ENCODE measurements at regions not wholly inside any gene's neighbourhood (a gene's known extent, or its start where the extent isn't known, plus 50 kb on each side); places are given as distances from the start of the nearest gene placed in this dataset.

DNA sequence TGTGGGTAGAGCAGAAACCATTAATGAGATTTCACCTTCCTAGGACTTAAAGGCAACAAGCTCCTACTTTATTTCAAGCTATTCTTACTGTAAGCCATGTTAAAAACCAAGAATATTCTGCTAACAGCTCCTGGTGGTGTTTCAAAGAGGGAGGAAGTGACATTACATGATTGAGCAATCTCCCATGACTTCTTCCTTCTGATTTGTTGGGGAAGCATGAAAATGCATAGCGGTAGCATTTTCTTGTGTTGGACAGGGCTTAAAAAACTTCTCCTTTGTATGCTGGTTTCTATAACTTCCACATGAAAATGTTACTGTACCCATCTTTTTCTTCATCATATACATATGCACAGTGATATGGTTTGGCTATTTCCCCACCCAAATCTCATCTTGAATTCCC is 297.0 kb upstream of the SNX7 start:
- DNase-seq (ENCODE audit: low spot score) = no peak
- TF ChIP-seq, protein P1, sequence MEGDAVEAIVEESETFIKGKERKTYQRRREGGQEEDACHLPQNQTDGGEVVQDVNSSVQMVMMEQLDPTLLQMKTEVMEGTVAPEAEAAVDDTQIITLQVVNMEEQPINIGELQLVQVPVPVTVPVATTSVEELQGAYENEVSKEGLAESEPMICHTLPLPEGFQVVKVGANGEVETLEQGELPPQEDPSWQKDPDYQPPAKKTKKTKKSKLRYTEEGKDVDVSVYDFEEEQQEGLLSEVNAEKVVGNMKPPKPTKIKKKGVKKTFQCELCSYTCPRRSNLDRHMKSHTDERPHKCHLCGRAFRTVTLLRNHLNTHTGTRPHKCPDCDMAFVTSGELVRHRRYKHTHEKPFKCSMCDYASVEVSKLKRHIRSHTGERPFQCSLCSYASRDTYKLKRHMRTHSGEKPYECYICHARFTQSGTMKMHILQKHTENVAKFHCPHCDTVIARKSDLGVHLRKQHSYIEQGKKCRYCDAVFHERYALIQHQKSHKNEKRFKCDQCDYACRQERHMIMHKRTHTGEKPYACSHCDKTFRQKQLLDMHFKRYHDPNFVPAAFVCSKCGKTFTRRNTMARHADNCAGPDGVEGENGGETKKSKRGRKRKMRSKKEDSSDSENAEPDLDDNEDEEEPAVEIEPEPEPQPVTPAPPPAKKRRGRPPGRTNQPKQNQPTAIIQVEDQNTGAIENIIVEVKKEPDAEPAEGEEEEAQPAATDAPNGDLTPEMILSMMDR (IDR thresholded peaks at IDR 0.05; ENCODE audit: borderline replicate concordance, control extremely low read depth, extremely low read depth, insufficient read depth, missing control alignments) = no peak
- in situ Hi-C loops (cut with MboI; ENCODE audit: low sequenced_read_pairs, unreplicated experiment) = no loop called here

DNA sequence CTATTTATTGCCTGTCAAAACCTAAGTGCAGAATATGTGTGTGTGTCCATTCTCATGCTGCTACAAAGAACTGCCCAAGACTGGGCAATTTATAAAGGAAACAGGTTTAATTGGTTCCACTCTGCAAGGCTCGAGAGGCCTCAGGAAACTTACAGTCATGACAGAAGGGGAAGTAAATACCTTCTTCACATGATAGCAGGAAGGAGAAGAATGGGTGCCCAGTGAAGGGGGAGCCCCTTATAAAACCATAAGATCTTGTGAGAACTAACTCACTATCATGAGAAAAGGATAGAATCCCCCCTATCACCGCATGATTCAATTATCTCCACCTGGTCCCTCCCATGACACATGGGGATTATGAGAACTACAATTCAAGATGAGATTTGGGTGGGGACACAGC is 300.7 kb upstream of the SNX7 start:
- in situ Hi-C loops (cut with MboI; ENCODE audit: low sequenced_read_pairs, unreplicated experiment) = no loop called here
- no peak for DNase-seq (ENCODE audit: low spot score)
- TF ChIP-seq, protein P1 (IDR thresholded peaks at IDR 0.05; ENCODE audit: borderline replicate concordance, control extremely low read depth, extremely low read depth, insufficient read depth, missing control alignments) = no peak

DNA sequence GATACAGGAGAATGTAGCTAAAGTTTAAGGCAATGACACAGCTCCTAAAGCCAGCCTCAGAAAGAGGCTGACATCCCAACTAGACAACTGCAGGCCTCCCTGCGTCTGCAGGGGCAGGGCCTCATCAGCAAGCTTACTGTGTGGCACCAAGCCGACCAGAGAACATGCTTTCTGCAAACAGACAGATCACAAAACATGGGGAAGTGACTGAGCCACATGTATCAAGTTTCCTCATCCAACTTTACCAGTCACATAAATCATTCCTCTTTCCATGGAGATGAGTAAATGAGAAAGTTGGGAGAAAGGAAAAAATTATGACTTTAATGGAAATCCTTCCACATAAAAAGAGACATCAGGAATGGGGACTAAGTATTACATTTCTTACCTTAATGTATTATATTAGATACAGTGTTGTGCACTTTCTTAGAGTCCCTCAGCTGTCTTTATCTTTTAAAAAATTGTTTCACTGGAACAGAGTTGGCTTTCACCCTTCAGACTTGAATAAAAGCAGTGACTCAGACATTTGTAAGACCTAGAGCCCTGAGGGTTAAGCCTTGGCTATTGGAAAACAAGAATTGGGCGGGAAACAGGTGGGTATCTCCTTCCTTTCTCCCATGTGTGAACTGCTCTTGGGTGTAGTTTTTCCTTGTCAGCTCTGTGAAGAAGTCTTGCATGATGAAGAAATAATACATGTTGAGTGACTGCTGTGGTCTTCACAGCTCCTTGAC is 305.7 kb upstream of the SNX7 start:
- TF ChIP-seq, protein P1 (IDR thresholded peaks at IDR 0.05; ENCODE audit: borderline replicate concordance, control extremely low read depth, extremely low read depth, insufficient read depth, missing control alignments) = no peak
- in situ Hi-C loops (cut with MboI; ENCODE audit: low sequenced_read_pairs, unreplicated experiment) = no loop called here
- no peak for DNase-seq (ENCODE audit: low spot score)

DNA sequence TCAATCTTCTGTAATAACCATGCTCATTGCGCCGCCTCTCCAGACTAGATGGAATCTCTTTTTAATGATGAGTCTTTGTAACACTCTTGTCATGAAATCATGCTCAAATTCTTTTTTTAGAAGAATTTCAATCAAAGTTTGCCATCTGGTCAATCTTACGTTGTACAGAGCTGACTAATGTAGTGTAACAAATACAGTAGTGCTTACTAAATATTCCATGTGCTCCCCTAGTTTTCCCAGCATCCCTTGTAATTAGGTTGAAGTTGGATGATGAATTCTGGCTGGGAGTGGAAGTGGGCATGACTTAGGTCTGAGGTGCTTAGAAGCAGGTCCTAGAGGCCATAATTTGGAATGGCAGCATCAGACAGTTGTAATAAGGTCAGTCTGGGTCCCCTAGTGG is 309.1 kb upstream of the SNX7 start:
- in situ Hi-C loops (cut with MboI; ENCODE audit: low sequenced_read_pairs, unreplicated experiment) = no loop called here

DNA sequence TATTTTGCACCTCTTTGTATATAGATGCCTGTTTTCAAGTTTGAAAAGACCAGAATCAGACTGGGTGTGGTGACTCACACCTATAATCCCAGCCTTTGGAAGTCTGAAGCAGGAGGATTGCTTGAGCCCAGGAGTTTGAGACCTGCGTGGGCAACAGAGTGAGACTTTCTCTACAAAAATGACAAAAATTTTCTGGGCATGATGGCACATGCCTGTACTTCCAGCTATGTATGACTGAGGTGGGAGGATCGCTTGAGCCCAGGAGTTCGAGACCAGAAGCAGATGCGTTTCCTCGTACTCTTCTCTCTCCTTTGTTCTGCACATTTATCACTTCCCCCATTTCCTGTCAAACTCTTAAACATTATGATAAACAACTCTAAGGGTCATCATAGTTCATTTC is 310.0 kb upstream of the SNX7 start:
- no peak for DNase-seq (ENCODE audit: low spot score)
- in situ Hi-C loops (cut with MboI; ENCODE audit: low sequenced_read_pairs, unreplicated experiment) = no loop called here
- TF ChIP-seq, protein P1 (IDR thresholded peaks at IDR 0.05; ENCODE audit: borderline replicate concordance, control extremely low read depth, extremely low read depth, insufficient read depth, missing control alignments) = no peak

More for the DNA sequence above, 309.1 kb upstream of the SNX7 start:
- DNase-seq (ENCODE audit: low spot score) = no peak
- TF ChIP-seq, protein P1 (IDR thresholded peaks at IDR 0.05; ENCODE audit: borderline replicate concordance, control extremely low read depth, extremely low read depth, insufficient read depth, missing control alignments) = no peak

DNA sequence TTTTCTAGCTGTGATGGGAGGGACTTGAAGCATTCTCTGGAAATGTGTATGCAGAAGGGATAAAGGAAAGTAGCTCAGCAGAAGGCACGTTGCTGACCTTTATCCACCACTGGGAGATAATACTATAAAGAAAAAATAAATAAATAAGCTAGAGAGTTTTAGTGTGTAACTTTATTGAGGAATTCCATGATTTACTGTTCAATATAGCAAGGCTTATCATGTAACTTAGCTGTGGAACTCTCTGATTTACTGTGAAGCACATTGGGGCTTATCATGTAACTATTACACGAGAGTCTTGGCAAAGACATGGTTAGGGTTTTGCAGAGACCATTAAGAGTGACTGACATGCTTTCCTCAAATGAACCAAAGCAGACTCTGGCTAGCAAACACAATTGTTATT is 316.1 kb upstream of the SNX7 start:
- TF ChIP-seq, protein P1 (IDR thresholded peaks at IDR 0.05; ENCODE audit: borderline replicate concordance, control extremely low read depth, extremely low read depth, insufficient read depth, missing control alignments) = no peak
- in situ Hi-C loops (cut with MboI; ENCODE audit: low sequenced_read_pairs, unreplicated experiment) = no loop called here
- DNase-seq (ENCODE audit: low spot score) = no peak

Data from GM13976 (cell line).